Activated naive CD4-positive, alpha-beta T cell treated with anti-CD3 and anti-CD28 coated beads, Interleukin-2, amount 50 U/mL, for 24 hours (primary cell): ENCODE measurements at regions not wholly inside any gene's neighbourhood (a gene's known extent, or its start where the extent isn't known, plus 50 kb on each side); places are given as distances from the start of the nearest gene placed in this dataset.

Experiments
- H3K27ac Mint-ChIP-seq: one replicate; pipeline ENCODE4 v1.8.0; 2021; ENCODE audit warnings: mild to moderate bottlenecking, mixed read lengths
- H3K27me3 Mint-ChIP-seq: one replicate; pipeline ENCODE4 v1.8.0; 2021; ENCODE audit warnings: mixed read lengths
- H3K36me3 Mint-ChIP-seq: one replicate; pipeline ENCODE4 v1.8.0; 2021; ENCODE audit warnings: mixed read lengths
- H3K4me1 Mint-ChIP-seq: one replicate; pipeline ENCODE4 v1.8.0; 2021; ENCODE audit warnings: mixed read lengths
- H3K4me3 Mint-ChIP-seq: one replicate; pipeline ENCODE4 v1.8.0; 2021; ENCODE audit warnings: mild to moderate bottlenecking, mixed read lengths
- H3K9me3 Mint-ChIP-seq: one replicate; pipeline ENCODE4 v1.8.0; 2021; ENCODE audit warnings: mixed read lengths

- Mint-ChIP-seq H3K9me3 (no peaks in the 10 kb centered on the region), H3K36me3 (peaks cover 1% of the 10 kb centered on the region), H3K4me1 (no peaks in the 10 kb centered on the region), H3K27me3 (no peaks in the 10 kb centered on the region), H3K4me3 (no peak overlapping the region), H3K27ac (no peak overlapping the region)
Observed at GRCh38 chr6:80463197-80463596, 356.7 kb downstream of the BCKDHB start.

DNA sequence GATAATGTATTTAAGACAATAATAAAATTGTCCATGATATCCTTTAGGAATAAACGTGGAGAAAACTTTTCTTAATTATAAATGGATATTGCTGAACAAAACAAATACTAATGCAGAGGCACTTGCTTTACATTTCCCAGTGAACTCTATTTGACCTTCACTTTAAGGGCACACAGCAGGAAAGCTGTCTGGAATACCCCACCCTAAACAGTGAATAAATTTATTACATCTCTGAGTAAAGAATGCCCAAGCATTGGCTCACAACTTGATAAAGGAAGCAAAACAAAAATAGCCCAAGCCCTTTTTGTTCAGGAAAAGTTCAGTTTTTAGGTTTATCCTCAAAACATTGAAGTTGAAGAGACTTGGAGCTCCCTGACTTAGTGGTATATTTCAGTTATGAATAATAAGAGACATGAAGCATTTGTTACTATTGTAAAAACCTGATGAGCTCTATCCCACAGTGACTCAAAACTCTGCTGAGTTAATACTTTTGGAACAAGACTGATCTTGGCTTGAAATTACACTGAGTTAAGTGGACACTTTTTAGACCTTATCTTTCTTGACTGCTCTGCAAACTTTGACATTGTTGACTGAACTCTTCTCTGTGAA lies 353.9 kb downstream of the BCKDHB start:
- peaks cover 1% of the 10 kb centered on the region for H3K36me3 Mint-ChIP-seq
- no peak overlapping the region for H3K27ac Mint-ChIP-seq
- no peak overlapping the region for H3K4me3 Mint-ChIP-seq
- H3K9me3 Mint-ChIP-seq: no peaks in the 10 kb centered on the region
- no peaks in the 10 kb centered on the region for H3K27me3 Mint-ChIP-seq
- H3K4me1 Mint-ChIP-seq: no peaks in the 10 kb centered on the region

GRCh38 chr6:80457439-80457933 lies 351.0 kb downstream of the BCKDHB start:
- Mint-ChIP-seq H3K4me3 (no peak overlapping the region), H3K27me3 (no peaks in the 10 kb centered on the region), H3K4me1 (no peaks in the 10 kb centered on the region), H3K9me3 (no peaks in the 10 kb centered on the region), H3K27ac (no peak overlapping the region), H3K36me3 (no peaks in the 10 kb centered on the region)

- no peaks in the 10 kb centered on the region for H3K4me1 Mint-ChIP-seq
- no peak overlapping the region for H3K27ac Mint-ChIP-seq
- no peaks in the 10 kb centered on the region for H3K27me3 Mint-ChIP-seq
- H3K4me3 Mint-ChIP-seq: no peak overlapping the region
- H3K36me3 Mint-ChIP-seq: no peaks in the 10 kb centered on the region
- no peaks in the 10 kb centered on the region for H3K9me3 Mint-ChIP-seq
Observed at GRCh38 chr6:80456724-80457438, 350.4 kb downstream of the BCKDHB start.

DNA sequence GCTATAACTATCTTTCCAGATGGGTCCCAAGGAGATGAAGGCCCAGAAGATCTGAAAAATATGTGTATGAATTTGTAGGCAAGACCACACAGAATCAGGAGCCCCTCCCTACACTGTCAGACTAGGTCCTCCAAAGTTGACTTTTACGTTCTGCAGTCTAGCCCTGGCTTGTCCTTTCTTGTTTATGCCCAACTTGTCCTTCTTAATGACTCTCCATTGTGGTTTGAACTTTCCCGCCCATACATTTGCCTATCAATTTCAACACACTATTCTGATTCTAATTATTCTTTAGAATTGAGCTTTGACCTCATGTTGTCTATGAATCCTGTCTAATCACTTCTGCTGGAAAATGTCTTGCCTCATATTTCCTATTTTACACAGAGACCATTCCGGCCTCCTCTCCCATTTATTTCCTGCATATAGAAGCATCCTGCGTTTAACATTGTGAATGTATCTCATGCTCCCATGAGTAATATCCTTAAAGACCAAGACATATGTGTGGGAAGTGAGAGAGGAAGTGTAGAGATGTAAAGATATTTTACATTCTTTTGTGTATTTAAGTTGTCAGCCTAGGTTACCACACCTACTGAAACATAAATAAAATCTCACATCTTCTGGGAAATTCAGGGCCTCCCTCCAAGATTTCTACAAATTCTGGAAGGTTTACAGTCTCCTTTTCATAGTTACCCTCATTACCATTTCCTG lies 348.3 kb downstream of the BCKDHB start:
- no peaks in the 10 kb centered on the region for H3K9me3 Mint-ChIP-seq
- no peak overlapping the region for H3K4me3 Mint-ChIP-seq
- H3K4me1 Mint-ChIP-seq: no peaks in the 10 kb centered on the region
- no peak overlapping the region for H3K27ac Mint-ChIP-seq
- H3K27me3 Mint-ChIP-seq: no peaks in the 10 kb centered on the region
- no peaks in the 10 kb centered on the region for H3K36me3 Mint-ChIP-seq

GRCh38 chr6:80454197-80454596 lies 347.7 kb downstream of the BCKDHB start:
- Mint-ChIP-seq H3K4me1 (no peaks in the 10 kb centered on the region), H3K27me3 (no peaks in the 10 kb centered on the region), H3K4me3 (no peak overlapping the region), H3K36me3 (no peaks in the 10 kb centered on the region), H3K27ac (no peak overlapping the region), H3K9me3 (no peaks in the 10 kb centered on the region)

DNA sequence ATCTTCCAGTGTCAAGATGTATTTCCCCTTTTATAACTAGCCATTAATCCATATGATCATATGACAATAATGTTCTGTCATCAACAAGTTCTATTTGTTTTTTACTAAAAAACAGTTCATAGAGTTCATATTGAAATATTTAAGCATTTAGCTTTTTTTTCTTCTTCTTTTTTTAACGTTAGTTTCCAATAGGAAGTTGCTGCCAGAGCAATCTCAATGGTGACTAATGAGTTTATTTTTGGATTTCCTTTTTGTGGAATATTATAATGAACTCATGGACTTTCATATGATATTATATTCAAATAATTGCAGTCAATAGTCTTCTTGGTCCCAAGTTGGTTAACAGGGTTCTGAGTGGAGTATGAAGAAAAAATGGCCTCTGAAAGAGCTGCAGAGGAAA lies 343.3 kb downstream of the BCKDHB start:
- H3K4me1 Mint-ChIP-seq: no peaks in the 10 kb centered on the region
- H3K4me3 Mint-ChIP-seq: no peak overlapping the region
- no peaks in the 10 kb centered on the region for H3K36me3 Mint-ChIP-seq
- no peak overlapping the region for H3K27ac Mint-ChIP-seq
- H3K9me3 Mint-ChIP-seq: no peaks in the 10 kb centered on the region
- H3K27me3 Mint-ChIP-seq: no peaks in the 10 kb centered on the region

DNA sequence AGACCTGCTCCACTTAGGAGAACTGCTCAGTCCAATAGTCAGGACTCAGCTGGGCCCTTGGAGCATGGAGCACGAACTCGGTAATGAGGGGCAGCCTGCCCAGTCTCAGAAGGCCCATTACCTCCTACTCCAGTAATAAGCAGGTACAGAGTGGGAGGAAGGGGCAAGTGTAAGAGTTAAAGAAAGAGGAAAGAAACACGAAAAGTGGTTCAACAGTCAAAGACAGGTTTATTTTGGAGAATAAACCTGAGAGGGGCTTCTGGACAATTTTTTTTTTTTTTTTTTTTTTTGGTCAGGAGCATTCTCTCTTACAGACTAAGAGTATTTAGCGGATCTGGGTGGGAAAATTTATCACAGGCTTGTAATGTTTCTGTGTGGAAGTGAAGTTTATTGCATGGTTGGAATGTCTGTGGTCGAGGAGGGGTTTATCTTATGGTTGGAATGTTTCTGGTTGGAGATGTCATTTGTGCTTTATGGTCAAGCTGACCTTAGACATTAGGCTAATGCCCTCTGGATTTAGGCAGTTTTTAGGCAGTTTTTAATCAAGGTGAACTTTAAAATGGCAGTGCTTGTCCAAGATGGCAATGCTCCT lies 340.1 kb downstream of the BCKDHB start:
- Mint-ChIP-seq H3K36me3 (peaks cover 1% of the 10 kb centered on the region), H3K27me3 (no peaks in the 10 kb centered on the region), H3K4me3 (no peak overlapping the region), H3K27ac (no peak overlapping the region), H3K4me1 (no peaks in the 10 kb centered on the region), H3K9me3 (no peaks in the 10 kb centered on the region)

GRCh38 chr6:80445751-80446150 lies 339.3 kb downstream of the BCKDHB start:
- Mint-ChIP-seq H3K27ac (no peak overlapping the region), H3K36me3 (peaks cover 2% of the 10 kb centered on the region), H3K9me3 (no peaks in the 10 kb centered on the region), H3K4me1 (no peaks in the 10 kb centered on the region), H3K4me3 (no peak overlapping the region), H3K27me3 (no peaks in the 10 kb centered on the region)

- Mint-ChIP-seq H3K4me3 (no peak overlapping the region), H3K27me3 (no peaks in the 10 kb centered on the region), H3K27ac (no peak overlapping the region), H3K36me3 (peaks cover 2% of the 10 kb centered on the region), H3K9me3 (no peaks in the 10 kb centered on the region), H3K4me1 (no peaks in the 10 kb centered on the region)
Observed at GRCh38 chr6:80442366-80442765, 335.9 kb downstream of the BCKDHB start.

DNA sequence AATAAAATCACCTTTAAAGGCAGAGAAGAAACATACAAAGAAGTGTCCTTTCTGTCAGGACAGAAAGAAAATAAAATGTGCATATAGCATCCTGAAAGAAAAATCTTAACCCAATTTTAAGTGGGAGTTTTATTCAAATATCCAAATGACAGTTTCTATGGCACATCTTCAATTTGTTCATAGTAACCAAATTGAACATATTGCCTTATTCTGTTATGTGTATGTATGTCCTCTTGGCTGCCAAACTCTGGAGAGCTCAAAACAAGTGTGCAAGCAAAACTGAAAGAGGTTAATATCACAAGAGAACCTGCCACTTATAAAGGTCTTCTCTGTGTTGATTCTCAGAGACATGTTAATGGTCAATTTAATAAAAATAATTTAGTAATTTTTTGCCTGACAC lies 334.7 kb downstream of the BCKDHB start:
- H3K9me3 Mint-ChIP-seq: no peaks in the 10 kb centered on the region
- no peaks in the 10 kb centered on the region for H3K27me3 Mint-ChIP-seq
- no peaks in the 10 kb centered on the region for H3K4me1 Mint-ChIP-seq
- no peak overlapping the region for H3K27ac Mint-ChIP-seq
- peaks cover 2% of the 10 kb centered on the region for H3K36me3 Mint-ChIP-seq
- H3K4me3 Mint-ChIP-seq: no peak overlapping the region

DNA sequence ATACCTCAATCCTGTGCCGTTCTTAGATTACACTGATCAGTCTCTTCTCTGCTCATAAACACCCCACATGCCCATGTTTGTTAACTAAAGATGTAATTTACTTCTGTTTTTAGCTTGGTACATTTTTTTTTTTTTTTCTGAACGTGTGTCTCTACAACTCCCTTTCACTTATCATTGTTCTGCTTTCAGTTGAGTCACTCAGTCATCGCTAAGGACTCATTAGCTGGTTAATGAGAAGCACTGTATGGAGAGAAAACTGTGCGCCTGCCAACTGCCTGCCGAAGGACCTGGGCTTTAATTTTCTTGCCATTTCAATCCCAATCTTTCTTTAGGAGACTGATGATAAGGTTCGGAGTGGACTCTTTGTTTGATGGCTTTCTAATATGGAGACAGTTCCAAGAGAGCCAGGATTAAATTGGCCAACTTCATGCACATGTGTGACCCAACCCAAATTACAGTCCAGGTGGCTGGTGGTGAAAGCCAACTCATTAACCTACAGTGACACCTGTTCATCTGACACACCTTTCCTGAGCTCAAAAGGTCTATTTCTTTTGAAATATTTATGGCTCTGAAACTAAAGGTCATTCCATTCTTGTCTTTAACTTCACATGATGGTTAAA lies 334.1 kb downstream of the BCKDHB start:
- Mint-ChIP-seq H3K36me3 (peaks cover 2% of the 10 kb centered on the region), H3K4me3 (no peak overlapping the region), H3K27me3 (no peaks in the 10 kb centered on the region), H3K27ac (no peak overlapping the region), H3K4me1 (no peaks in the 10 kb centered on the region), H3K9me3 (no peaks in the 10 kb centered on the region)

DNA sequence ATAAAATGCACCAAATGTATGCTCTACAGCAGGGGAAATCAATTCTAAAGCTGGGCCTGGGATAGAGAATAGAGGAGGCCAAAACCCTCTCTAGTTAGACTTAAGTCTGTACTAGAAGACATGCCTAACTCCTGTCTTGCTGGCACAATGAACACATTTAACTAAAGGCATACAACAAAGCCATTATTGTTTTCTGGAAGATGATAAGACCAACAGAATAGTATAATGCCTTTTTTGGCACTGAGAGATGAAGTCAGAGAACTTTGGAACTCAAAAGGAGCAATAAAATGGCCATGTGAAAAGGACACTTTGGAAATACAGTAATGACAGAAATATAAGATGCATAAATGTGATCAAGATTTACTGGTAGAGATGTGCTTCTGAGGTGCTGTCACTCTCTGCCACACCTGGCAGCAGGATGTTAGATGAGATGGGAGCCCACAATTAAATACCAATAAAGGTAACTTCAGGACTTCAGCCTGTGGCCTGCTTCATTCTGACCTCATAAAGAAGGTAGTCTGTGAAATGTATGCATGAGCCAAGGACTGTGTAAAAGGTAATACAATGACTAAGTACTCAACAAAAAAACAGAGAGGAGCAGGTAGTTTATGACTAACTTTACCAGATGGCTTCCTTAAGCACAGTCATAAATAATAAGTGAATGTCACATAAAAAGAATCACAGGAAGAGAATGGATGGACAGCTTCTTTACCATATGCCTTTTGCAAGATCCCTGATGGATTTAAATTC lies 333.4 kb downstream of the BCKDHB start:
- H3K4me1 Mint-ChIP-seq: no peaks in the 10 kb centered on the region
- H3K4me3 Mint-ChIP-seq: no peak overlapping the region
- no peaks in the 10 kb centered on the region for H3K9me3 Mint-ChIP-seq
- no peak overlapping the region for H3K27ac Mint-ChIP-seq
- no peaks in the 10 kb centered on the region for H3K27me3 Mint-ChIP-seq
- peaks cover 2% of the 10 kb centered on the region for H3K36me3 Mint-ChIP-seq

GRCh38 chr6:80438772-80439171 lies 332.3 kb downstream of the BCKDHB start:
- H3K4me1 Mint-ChIP-seq: no peaks in the 10 kb centered on the region
- no peaks in the 10 kb centered on the region for H3K27me3 Mint-ChIP-seq
- no peaks in the 10 kb centered on the region for H3K9me3 Mint-ChIP-seq
- H3K4me3 Mint-ChIP-seq: no peak overlapping the region
- no peak overlapping the region for H3K27ac Mint-ChIP-seq
- H3K36me3 Mint-ChIP-seq: peaks cover 2% of the 10 kb centered on the region

- no peak overlapping the region for H3K27ac Mint-ChIP-seq
- H3K9me3 Mint-ChIP-seq: no peaks in the 10 kb centered on the region
- H3K4me3 Mint-ChIP-seq: no peak overlapping the region
- H3K36me3 Mint-ChIP-seq: peaks cover 5% of the 10 kb centered on the region
- H3K27me3 Mint-ChIP-seq: no peaks in the 10 kb centered on the region
- H3K4me1 Mint-ChIP-seq: no peaks in the 10 kb centered on the region
Observed at GRCh38 chr6:80437801-80438200, 331.3 kb downstream of the BCKDHB start.
